KMS-11 (cell line): ENCODE measurements at regions not wholly inside any gene's neighbourhood (a gene's known extent, or its start where the extent isn't known, plus 50 kb on each side); places are given as distances from the start of the nearest gene placed in this dataset.

Experiments
- H2AFZ ChIP-seq: fragments of 200-600 bp; sonication (generic); 2 replicates; pipeline ENCODE4 v1.6.1; 2016; ENCODE audit warnings: antibody characterized with exemption, mixed run types, low read depth
- H3K27ac ChIP-seq: fragments of 200-600 bp; sonication (generic); 2 replicates; pipeline ENCODE4 v1.6.1; 2016; ENCODE audit warnings: mild to moderate bottlenecking, mixed run types
- H3K27me3 ChIP-seq: fragments of 200-600 bp; sonication (generic); 2 replicates; pipeline ENCODE4 v1.6.1; 2017; ENCODE audit warnings: mild to moderate bottlenecking, low read depth, mixed run types, moderate library complexity; ENCODE audit not compliant: insufficient read depth
- H3K36me3 ChIP-seq: fragments of 200-600 bp; sonication (generic); 2 replicates; pipeline ENCODE4 v1.6.1; 2017; ENCODE audit warnings: mild to moderate bottlenecking, mixed run types; ENCODE audit not compliant: insufficient read depth
- H3K4me1 ChIP-seq: fragments of 200-600 bp; sonication (generic); 2 replicates; pipeline ENCODE4 v1.6.1; 2016; ENCODE audit warnings: mild to moderate bottlenecking, low read depth, mixed run types; ENCODE audit not compliant: poor library complexity, severe bottlenecking
- H3K4me2 ChIP-seq: fragments of 200-600 bp; sonication (generic); 2 replicates; pipeline ENCODE4 v1.7.0; 2016; ENCODE audit warnings: mild to moderate bottlenecking, mixed run types
- H3K4me3 ChIP-seq: fragments of 200-600 bp; sonication (generic); IDR thresholded peaks from 2 replicates; pipeline ENCODE4 v1.6.1; 2017; ENCODE audit warnings: low read depth, low read length, mixed read lengths; ENCODE audit not compliant: insufficient read depth
- H3K79me2 ChIP-seq: fragments of 200-600 bp; sonication (generic); 2 replicates; pipeline ENCODE4 v1.6.1; 2016; ENCODE audit warnings: low read depth, mixed run types; ENCODE audit not compliant: insufficient read depth
- H3K9ac ChIP-seq: fragments of 200-600 bp; sonication (generic); 2 replicates; pipeline ENCODE4 v1.6.1; 2016; ENCODE audit warnings: mild to moderate bottlenecking, mixed run types
- H4K20me1 ChIP-seq: fragments of 200-600 bp; sonication (generic); 2 replicates; pipeline ENCODE4 v1.6.1; 2016; ENCODE audit warnings: mild to moderate bottlenecking, mixed run types; ENCODE audit not compliant: insufficient read depth
- TF ChIP-seq, protein P1 (sequence below): fragments of 200-600 bp; sonication (generic); conservative IDR thresholded peaks from 2 replicates; pipeline ENCODE4 v1.6.1; 2017; ENCODE audit warnings: low read depth, mild to moderate bottlenecking, antibody characterized with exemption, low read length, moderate library complexity, mixed read lengths

DNA sequence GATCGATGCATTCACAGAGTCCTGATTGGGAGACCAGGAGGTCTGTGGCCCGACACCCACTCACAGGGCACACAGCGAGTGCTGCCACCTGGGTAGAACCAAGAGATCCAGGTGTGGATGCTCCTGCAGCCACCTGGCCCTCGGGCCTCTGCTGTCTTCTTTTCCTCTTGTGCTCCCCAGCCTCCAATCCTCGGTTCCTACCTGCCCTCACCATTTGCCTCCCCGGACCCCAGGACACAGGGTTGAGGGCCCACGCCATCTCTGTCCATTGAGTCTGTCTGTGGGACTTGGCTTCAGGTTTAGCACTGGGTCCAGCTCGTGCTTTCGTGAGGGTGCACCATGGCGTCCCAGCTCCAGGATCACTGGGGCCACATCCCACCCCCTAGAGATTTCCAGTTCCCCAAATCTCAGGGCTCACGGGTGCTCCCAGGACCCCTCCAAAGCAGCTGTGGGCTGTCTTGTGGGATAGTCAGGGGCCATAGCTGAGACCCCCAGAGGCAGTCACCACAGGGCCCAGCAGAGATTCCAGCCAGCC is 591.1 kb downstream of the BRD1 start:
- Histone ChIP-seq H3K9ac (no peak overlapping the region), H2AFZ (no peak overlapping the region), H4K20me1 (no peaks in the 10 kb centered on the region), H3K4me1 (no peaks in the 10 kb centered on the region), H3K27ac (no peak overlapping the region), H3K27me3 (no peaks in the 10 kb centered on the region), H3K4me3 (no peak overlapping the region), H3K79me2 (no peaks in the 10 kb centered on the region), H3K4me2 (no peak overlapping the region), H3K36me3 (no peaks in the 10 kb centered on the region)
- TF ChIP-seq, protein P1, sequence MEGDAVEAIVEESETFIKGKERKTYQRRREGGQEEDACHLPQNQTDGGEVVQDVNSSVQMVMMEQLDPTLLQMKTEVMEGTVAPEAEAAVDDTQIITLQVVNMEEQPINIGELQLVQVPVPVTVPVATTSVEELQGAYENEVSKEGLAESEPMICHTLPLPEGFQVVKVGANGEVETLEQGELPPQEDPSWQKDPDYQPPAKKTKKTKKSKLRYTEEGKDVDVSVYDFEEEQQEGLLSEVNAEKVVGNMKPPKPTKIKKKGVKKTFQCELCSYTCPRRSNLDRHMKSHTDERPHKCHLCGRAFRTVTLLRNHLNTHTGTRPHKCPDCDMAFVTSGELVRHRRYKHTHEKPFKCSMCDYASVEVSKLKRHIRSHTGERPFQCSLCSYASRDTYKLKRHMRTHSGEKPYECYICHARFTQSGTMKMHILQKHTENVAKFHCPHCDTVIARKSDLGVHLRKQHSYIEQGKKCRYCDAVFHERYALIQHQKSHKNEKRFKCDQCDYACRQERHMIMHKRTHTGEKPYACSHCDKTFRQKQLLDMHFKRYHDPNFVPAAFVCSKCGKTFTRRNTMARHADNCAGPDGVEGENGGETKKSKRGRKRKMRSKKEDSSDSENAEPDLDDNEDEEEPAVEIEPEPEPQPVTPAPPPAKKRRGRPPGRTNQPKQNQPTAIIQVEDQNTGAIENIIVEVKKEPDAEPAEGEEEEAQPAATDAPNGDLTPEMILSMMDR, result no peak

- Histone ChIP-seq H3K4me2 (no peak overlapping the region), H3K36me3 (no peaks in the 10 kb centered on the region), H3K27ac (no peak overlapping the region), H3K79me2 (no peaks in the 10 kb centered on the region), H3K4me1 (no peaks in the 10 kb centered on the region), H3K4me3 (no peak overlapping the region), H2AFZ (no peak overlapping the region), H3K27me3 (no peaks in the 10 kb centered on the region), H3K9ac (no peak overlapping the region), H4K20me1 (no peaks in the 10 kb centered on the region)
- TF ChIP-seq, protein P1, result no peak
Measured at GRCh38 chr22:49235463-49236300, 592.0 kb downstream of the BRD1 start.

- H3K4me1 ChIP-seq, result no peaks in the 10 kb centered on the region
- H3K4me3 ChIP-seq, result no peak overlapping the region
- H3K27me3 ChIP-seq, result no peaks in the 10 kb centered on the region
- no peak overlapping the region for H2AFZ ChIP-seq
- H3K27ac ChIP-seq, result no peak overlapping the region
- no peak overlapping the region for H3K9ac ChIP-seq
- TF ChIP-seq, protein P1, result no peak
- H4K20me1 ChIP-seq, result no peaks in the 10 kb centered on the region
- no peaks in the 10 kb centered on the region for H3K36me3 ChIP-seq
- no peak overlapping the region for H3K4me2 ChIP-seq
- H3K79me2 ChIP-seq, result no peaks in the 10 kb centered on the region
Measured at GRCh38 chr22:49234459-49234858, 593.2 kb downstream of the BRD1 start.

DNA sequence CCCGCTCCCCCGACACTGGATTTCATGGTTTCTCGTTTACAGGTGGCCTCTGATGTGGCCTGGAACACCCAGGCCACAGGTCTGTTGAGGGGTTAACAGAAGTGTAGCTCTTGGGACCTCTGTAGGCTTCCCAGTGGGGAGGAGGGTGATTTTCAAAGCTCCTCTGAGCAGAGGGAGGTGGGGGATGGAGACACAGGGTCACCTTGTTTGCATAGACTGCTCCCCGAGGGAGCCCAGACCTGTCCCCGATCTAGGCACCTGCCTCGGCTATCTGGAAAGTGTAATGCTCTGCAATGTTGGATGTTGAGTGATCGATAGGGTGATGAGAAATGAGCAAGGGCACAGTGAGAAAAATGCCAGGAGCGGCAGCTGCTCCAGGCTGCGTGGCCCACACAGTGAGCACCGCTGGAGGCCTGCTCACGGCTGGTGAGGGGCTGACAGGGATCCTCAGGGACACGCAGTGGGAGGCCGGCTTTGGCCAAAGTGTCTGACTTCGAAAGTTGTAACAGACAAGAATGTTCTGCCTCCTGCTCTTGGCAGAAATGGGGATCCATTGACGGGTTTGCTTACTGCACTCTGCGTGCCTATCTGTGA is 594.1 kb downstream of the BRD1 start:
- no peak overlapping the region for H3K4me3 ChIP-seq
- no peaks in the 10 kb centered on the region for H3K36me3 ChIP-seq
- no peaks in the 10 kb centered on the region for H3K79me2 ChIP-seq
- H4K20me1 ChIP-seq, result no peaks in the 10 kb centered on the region
- no peak overlapping the region for H3K27ac ChIP-seq
- H3K4me2 ChIP-seq, result no peak overlapping the region
- TF ChIP-seq, protein P1, result no peak
- no peaks in the 10 kb centered on the region for H3K27me3 ChIP-seq
- no peak overlapping the region for H3K9ac ChIP-seq
- no peak overlapping the region for H2AFZ ChIP-seq
- no peaks in the 10 kb centered on the region for H3K4me1 ChIP-seq
